HCT116 (cell line): ENCODE measurements at regions not wholly inside any gene's neighbourhood (a gene's known extent, or its start where the extent isn't known, plus 50 kb on each side); places are given as distances from the start of the nearest gene placed in this dataset.
A peak's percentile ranks its signal among the peaks of the same experiment; 100 is the strongest.
"Not testable (repeated sequence)": the region's sequence is repeated elsewhere in the genome, so short reads cannot be mapped to it uniquely, and the experiment has no call there.

Source experiments
- ATAC-seq: fragments of 200-7000 bp; cut with Tn5 transposase; 2 replicates; pipeline ENCODE4 v1.9.1; 2020; ENCODE audit warnings: mild to moderate bottlenecking, moderate library complexity
- BruUV-seq: library from RNA; stranded (reverse); fragments of 400-500 nt; replicated peaks from 2 replicates; lab custom pipeline; 2021; lab: Mats Ljungman, UMichigan
- CTCF ChIA-PET: fragments of 300-600 bp; sonication (Branson Sonifier 250); formaldehyde crosslinking; loops from one replicate; lab custom pipeline; 2021; ENCODE audit warnings: antibody characterized with exemption; lab: Charles Lee
- POLR2A ChIA-PET: fragments of 300-600, 350-600 bp; sonication (Branson Sonifier 250); formaldehyde crosslinking; loops from one replicate; lab custom pipeline; 2021; ENCODE audit warnings: antibody characterized with exemption; lab: Charles Lee
- RAD21 ChIA-PET, 2 experiments: fragments of 300-600 bp; sonication (Branson Sonifier 250); formaldehyde crosslinking; loops; one replicate each; lab custom pipeline; 2023; ENCODE audit warnings: low total read pairs in 2 of 2; ENCODE audit not compliant: uncharacterized antibody in 2 of 2, unreplicated experiment in 2 of 2, low non-redundant PET in 1 of 2; lab: Charles Lee
- DNase-seq: peaks from one replicate; pipeline ENCODE4 v3.0.0-alpha.2; 2010; ENCODE audit warnings: low read depth, low spot score
- H2AFZ ChIP-seq: fragments of 200-600 bp; shearing (Covaris generic), sonication (generic); 2 replicates; pipeline ENCODE4 v1.6.1; 2017; ENCODE audit warnings: low read depth, mixed run types, mixed read lengths, antibody characterized with exemption, low read length; ENCODE audit not compliant: poor library complexity, severe bottlenecking
- H3K27ac ChIP-seq: 2 replicates; pipeline ENCODE4 v1.5.1; 2012; ENCODE audit warnings: low read depth, low read length
- H3K27me3 ChIP-seq: fragments of 200-600 bp; sonication (generic); 2 replicates; pipeline ENCODE4 v1.6.1; 2016; ENCODE audit warnings: mixed run types, low read length, mixed read lengths; ENCODE audit not compliant: insufficient read depth
- H3K36me3 ChIP-seq, 2 experiments: fragments of 200-500 bp in 1 of 2; fragments of 200-600 bp in 1 of 2; sonication (Bioruptor generic) in 1 of 2; sonication (generic) in 1 of 2; 2 replicates each; pipeline versions ENCODE4 v1.5.1 to v1.6.1; 2014 to 2016; ENCODE audit warnings: low read length in 2 of 2, inconsistent platforms in 1 of 2, mixed read lengths in 1 of 2, mixed run types in 1 of 2; ENCODE audit not compliant: insufficient read depth in 2 of 2, control insufficient read depth in 1 of 2
- H3K4me1 ChIP-seq, 2 experiments: fragments of 200-600 bp in 1 of 2; sonication (generic) in 1 of 2; 2 replicates each; pipeline versions ENCODE4 v1.5.1 to v1.6.1; 2012 to 2017; ENCODE audit warnings: low read length in 2 of 2, inconsistent platforms in 1 of 2, mild to moderate bottlenecking in 1 of 2, mixed read lengths in 1 of 2, mixed run types in 1 of 2, moderate library complexity in 1 of 2; ENCODE audit not compliant: insufficient read depth in 2 of 2, control insufficient read depth in 1 of 2
- H3K4me2 ChIP-seq: fragments of 200-600 bp; sonication (generic); 2 replicates; pipeline ENCODE4 v1.6.1; 2017; ENCODE audit warnings: mixed run types, low read length, mixed read lengths
- H3K4me3 ChIP-seq, 2 experiments: fragments of 200-600 bp in 1 of 2; sonication (generic) in 1 of 2; replicated peaks in 1 of 2; 2 replicates each; pipeline ENCODE4 v1.5.1; 2011 to 2016; ENCODE audit warnings: low read length in 2 of 2, control low read depth in 1 of 2, low read depth in 1 of 2, mild to moderate bottlenecking in 1 of 2, mixed read lengths in 1 of 2, mixed run types in 1 of 2
- H3K79me2 ChIP-seq: fragments of 200-600 bp; sonication (generic); 2 replicates; pipeline ENCODE4 v1.6.1; 2017; ENCODE audit warnings: mild to moderate bottlenecking, mixed run types, low read length, moderate library complexity, mixed read lengths; ENCODE audit not compliant: insufficient read depth
- H3K9ac ChIP-seq: fragments of 200-600 bp; sonication (generic); 2 replicates; pipeline ENCODE4 v1.6.1; 2016; ENCODE audit warnings: low read length, mixed read lengths
- H3K9me2 ChIP-seq: fragments of 200-600 bp; sonication (generic), shearing (Covaris generic); 2 replicates; pipeline ENCODE4 v1.6.1; 2017; ENCODE audit warnings: mixed run types, mild to moderate bottlenecking, moderate library complexity; ENCODE audit not compliant: insufficient read depth
- H3K9me3 ChIP-seq, 2 experiments: fragments of 200-500 bp in 1 of 2; fragments of 200-600 bp in 1 of 2; sonication (Bioruptor generic) in 1 of 2; sonication (generic) in 1 of 2; 2 replicates each; pipeline ENCODE4 v1.6.1; 2014 to 2017; ENCODE audit warnings: low read length in 2 of 2, mixed read lengths in 2 of 2, inconsistent platforms in 1 of 2, low read depth in 1 of 2, mild to moderate bottlenecking in 1 of 2, mixed run types in 1 of 2, moderate library complexity in 1 of 2; ENCODE audit not compliant: control insufficient read depth in 1 of 2, insufficient read depth in 1 of 2
- H4K20me1 ChIP-seq: fragments of 200-600 bp; sonication (generic), shearing (Covaris generic); 2 replicates; pipeline ENCODE4 v1.6.1; 2017; ENCODE audit warnings: mixed run types, mild to moderate bottlenecking, moderate library complexity; ENCODE audit not compliant: insufficient read depth
- CBX3 ChIP-seq: IDR thresholded peaks from 2 replicates; pipeline ENCODE4 v1.6.1; 2012; ENCODE audit warnings: low read depth
- CEBPB ChIP-seq: IDR thresholded peaks from 2 replicates; pipeline ENCODE4 v1.6.1; 2012; ENCODE audit warnings: low read depth
- CTCF ChIP-seq, 3 experiments: fragments of 200-600 bp in 1 of 3; sonication (generic) in 1 of 3; IDR thresholded peaks in 2 of 3; conservative IDR thresholded peaks in 1 of 3; 2 replicates each; pipeline ENCODE4 v1.5.1; 2012 to 2017; ENCODE audit warnings: low read depth in 2 of 3, low read length in 2 of 3, antibody characterized with exemption in 1 of 3, borderline replicate concordance in 1 of 3, control low read depth in 1 of 3, mild to moderate bottlenecking in 1 of 3, mixed read lengths in 1 of 3, mixed run types in 1 of 3, moderate library complexity in 1 of 3; ENCODE audit not compliant: insufficient read depth in 1 of 3
- FOSL1 ChIP-seq: IDR thresholded peaks from 2 replicates; pipeline ENCODE4 v1.6.1; 2012; ENCODE audit warnings: low read depth
- JUND ChIP-seq: IDR thresholded peaks from 2 replicates; pipeline ENCODE4 v1.6.1; 2012
- intact Hi-C: fragments of 100-400 bp; cut with micrococcal nuclease; formaldehyde crosslinking; loops from 2 replicates; pipeline ENCODE4 v1.10.0; 2022

DNA sequence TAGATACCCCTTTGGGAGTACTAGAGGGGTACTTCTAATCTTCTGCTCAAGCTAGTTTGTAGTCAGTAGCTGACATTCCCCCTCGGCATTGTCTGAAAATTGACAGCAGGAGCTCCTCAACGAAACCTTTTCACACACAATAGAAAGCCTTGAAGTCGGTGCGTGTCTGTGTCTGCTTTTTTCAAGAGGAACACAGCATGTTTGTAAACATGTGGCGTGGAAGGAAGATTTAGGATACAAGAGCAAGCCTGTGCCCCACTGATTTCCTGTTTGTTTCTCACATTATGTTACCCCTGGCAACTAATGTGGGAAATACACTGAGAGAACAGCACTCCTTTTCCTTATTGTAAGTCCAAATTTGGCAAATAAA lies 252.6 kb downstream of the ANKRD50 start:
- Histone ChIP-seq H3K9me3 (no peaks in the 10 kb centered on the region), H3K27me3 (no peaks in the 10 kb centered on the region), H3K4me2 (no peak overlapping the region), H3K27ac (no peak overlapping the region), H2AFZ (no peak overlapping the region), H3K4me1 (no peaks in the 10 kb centered on the region), H3K9me2 (no peaks in the 10 kb centered on the region), H3K9ac (no peak overlapping the region), H4K20me1 (no peaks in the 10 kb centered on the region), H3K79me2 (no peaks in the 10 kb centered on the region), H3K4me3 (no peak overlapping the region), H3K36me3 (no peaks in the 10 kb centered on the region)
- TF ChIP-seq FOSL1 (no peak), JUND (no peak), CEBPB (no peak), CTCF (IDR thresholded peaks at IDR 0.05 in 2 of 3, conservative IDR thresholded peaks at IDR 0.05 in 1 of 3; ENCODE audit: borderline replicate concordance in 1 of 3, insufficient read depth in 1 of 3, low read depth in 2 of 3, low read length in 2 of 3) (no peak)
- BruUV-seq: no TSS peak
- intact Hi-C loops: no loop called here
- ATAC-seq (no peak), DNase-seq (no peak)
- CTCF ChIA-PET: no interaction called here
- POLR2A ChIA-PET: no interaction called here
- RAD21 ChIA-PET: no interaction called here

- not testable (repeated sequence) for H3K27me3 ChIP-seq
Observed at GRCh38 chr4:124461592-124461991, 250.9 kb downstream of the ANKRD50 start.

More at GRCh38 chr4:124461592-124461991, 250.9 kb downstream of the ANKRD50 start:
- H3K4me2 ChIP-seq, H3K36me3 ChIP-seq, H2AFZ ChIP-seq, POLR2A ChIA-PET, RAD21 ChIA-PET, H4K20me1 ChIP-seq, H3K4me3 ChIP-seq, BruUV-seq, H3K9me3 ChIP-seq, intact Hi-C loops, CTCF ChIA-PET, ATAC-seq, H3K27ac ChIP-seq: not testable (repeated sequence)
- TF ChIP-seq CBX3: peak; percentile 70; the same call in 1 of the 2 replicates
- TF ChIP-seq, all 23 proteins: peak for 1; not testable (repeated sequence) for 22
- H3K4me1 ChIP-seq, H3K9ac ChIP-seq, H3K9me2 ChIP-seq, DNase-seq, H3K79me2 ChIP-seq: not testable (repeated sequence)
